WTC11 (cell line): ENCODE measurements at regions not wholly inside any gene's neighbourhood (a gene's known extent, or its start where the extent isn't known, plus 50 kb on each side); places are given as distances from the start of the nearest gene placed in this dataset.

Experiments
- ATAC-seq: fragments of 200-7000 bp; cut with Tn5 transposase; 2 replicates; pipeline ENCODE4 v1.10.0; 2021; ENCODE audit warnings: mild to moderate bottlenecking, moderate library complexity
- CTCF ChIA-PET: fragments of 300-600 bp; sonication (Branson Sonifier 250); formaldehyde crosslinking; loops from one replicate; lab custom pipeline; 2021; ENCODE audit warnings: antibody characterized with exemption; lab: Charles Lee
- POLR2A ChIA-PET: fragments of 350-600 bp; sonication (Branson Sonifier 250); formaldehyde crosslinking; loops from one replicate; lab custom pipeline; 2021; ENCODE audit warnings: antibody characterized with exemption; lab: Charles Lee
- DNase-seq: peaks from one replicate; pipeline ENCODE4 v3.0.0; 2021; ENCODE audit warnings: low spot score
- H3K27ac Mint-ChIP-seq: 2 replicates; pipeline ENCODE4 v1.8.0; 2021; ENCODE audit warnings: mixed read lengths
- H3K27me3 Mint-ChIP-seq: 2 replicates; pipeline ENCODE4 v1.8.0; 2021; ENCODE audit warnings: low read depth, mild to moderate bottlenecking, moderate library complexity, mixed read lengths
- H3K36me3 Mint-ChIP-seq: 2 replicates; pipeline ENCODE4 v1.8.0; 2021; ENCODE audit warnings: mixed read lengths
- H3K4me1 Mint-ChIP-seq: 2 replicates; pipeline ENCODE4 v1.8.0; 2022; ENCODE audit warnings: mixed read lengths
- H3K4me3 Mint-ChIP-seq: 2 replicates; pipeline ENCODE4 v1.8.0; 2021; ENCODE audit warnings: mild to moderate bottlenecking, moderate library complexity, mixed read lengths
- H3K9me3 Mint-ChIP-seq: 2 replicates; pipeline ENCODE4 v1.8.0; 2021; ENCODE audit warnings: mixed read lengths
- ARID4B ChIP-seq: sonication (generic); formaldehyde crosslinking; IDR thresholded peaks from 2 replicates; pipeline ENCODE4 v1.8.0; 2023; ENCODE audit warnings: missing genetic modification reagents, mild to moderate bottlenecking, borderline replicate concordance
- E2F5 ChIP-seq: sonication (generic); formaldehyde crosslinking; IDR thresholded peaks from 2 replicates; pipeline ENCODE4 v1.8.1; 2022; ENCODE audit warnings: mild to moderate bottlenecking, moderate library complexity, missing genetic modification reagents
- ESRRA ChIP-seq: sonication (generic); formaldehyde crosslinking; IDR thresholded peaks from 2 replicates; pipeline ENCODE4 v1.8.1; 2022; ENCODE audit warnings: mild to moderate bottlenecking, missing genetic modification reagents, borderline replicate concordance
- GABPB1 ChIP-seq: sonication (generic); formaldehyde crosslinking; IDR thresholded peaks from 2 replicates; pipeline ENCODE4 v1.8.1; 2023; ENCODE audit warnings: mild to moderate bottlenecking, missing genetic modification reagents
- IRF2 ChIP-seq: sonication (generic); formaldehyde crosslinking; IDR thresholded peaks from 2 replicates; pipeline ENCODE4 v1.8.0; 2022; ENCODE audit warnings: low read depth, missing genetic modification reagents, borderline replicate concordance
- MXD4 ChIP-seq: fragments of 250-450 bp; sonication (Bioruptor Pico); IDR thresholded peaks from 2 replicates; pipeline ENCODE4 v1.8.0; 2021; ENCODE audit warnings: mild to moderate bottlenecking, moderate library complexity, borderline replicate concordance
- SMAD4 ChIP-seq: sonication (generic); formaldehyde crosslinking; IDR thresholded peaks from 2 replicates; pipeline ENCODE4 v1.8.0; 2022; ENCODE audit warnings: mild to moderate bottlenecking, missing genetic modification reagents
- SP1 ChIP-seq: sonication (generic); formaldehyde crosslinking; conservative IDR thresholded peaks from 2 replicates; pipeline ENCODE4 v1.8.1; 2022; ENCODE audit warnings: missing genetic modification reagents
- ZBTB21 ChIP-seq: sonication (generic); formaldehyde crosslinking; IDR thresholded peaks from 2 replicates; pipeline ENCODE4 v1.8.1; 2023; ENCODE audit warnings: mild to moderate bottlenecking, missing genetic modification reagents, borderline replicate concordance
- ZBTB43 ChIP-seq: sonication (generic); formaldehyde crosslinking; IDR thresholded peaks from 2 replicates; pipeline ENCODE4 v1.8.1; 2023; ENCODE audit warnings: mild to moderate bottlenecking, missing genetic modification reagents
- ZMAT4 ChIP-seq: fragments of 250-450 bp; sonication (Bioruptor Pico); IDR thresholded peaks from 2 replicates; pipeline ENCODE4 v1.9.0; 2021; ENCODE audit warnings: mild to moderate bottlenecking
- ZNF121 ChIP-seq: sonication (generic); formaldehyde crosslinking; IDR thresholded peaks from 2 replicates; pipeline ENCODE4 v1.8.0; 2023; ENCODE audit warnings: missing genetic modification reagents
- ZNF138 ChIP-seq: sonication (generic); formaldehyde crosslinking; conservative IDR thresholded peaks from 2 replicates; pipeline ENCODE4 v1.8.1; 2022; ENCODE audit warnings: mild to moderate bottlenecking, moderate library complexity, missing genetic modification reagents
- ZNF263 ChIP-seq: sonication (generic); formaldehyde crosslinking; IDR thresholded peaks from 2 replicates; pipeline ENCODE4 v1.8.1; 2022; ENCODE audit warnings: low read depth, mild to moderate bottlenecking, moderate library complexity, missing genetic modification reagents
- ZNF671 ChIP-seq: fragments of 250-450 bp; sonication (Bioruptor Pico); IDR thresholded peaks from 2 replicates; pipeline ENCODE4 v1.8.0; 2021; ENCODE audit warnings: mild to moderate bottlenecking
- TF ChIP-seq, protein P1 (sequence below): sonication (generic); formaldehyde crosslinking; IDR thresholded peaks from 2 replicates; pipeline ENCODE4 v1.8.1; 2023; ENCODE audit warnings: mild to moderate bottlenecking, moderate library complexity, missing genetic modification reagents
- TF ChIP-seq, protein P2 (sequence below): sonication (generic); formaldehyde crosslinking; conservative IDR thresholded peaks from 2 replicates; pipeline ENCODE4 v1.8.1; 2022; ENCODE audit warnings: mild to moderate bottlenecking, missing genetic modification reagents

GRCh38 chr2:19209575-19210341 is 148.7 kb downstream of the OSR1 start:
- ATAC-seq = no peak
- POLR2A ChIA-PET = no interaction called here
- H3K27ac Mint-ChIP-seq = no peak overlapping the region
- H3K36me3 Mint-ChIP-seq = no peaks in the 10 kb centered on the region
- no peak overlapping the region for H3K4me3 Mint-ChIP-seq
- no peaks in the 10 kb centered on the region for H3K27me3 Mint-ChIP-seq
- CTCF ChIA-PET = no interaction called here
- H3K9me3 Mint-ChIP-seq = peaks cover 3% of the 10 kb centered on the region; the same call in 1 of the 2 replicates
- TF ChIP-seq MXD4 (CRISPR knock-in tag) = no peak
- TF ChIP-seq ZNF121 = no peak
- TF ChIP-seq ESRRA (CRISPR knock-in tag) = no peak
- no peak for TF ChIP-seq ZNF263 (CRISPR knock-in tag)
- TF ChIP-seq, all 79 proteins: peak for 0
- H3K4me1 Mint-ChIP-seq = peaks cover 6% of the 10 kb centered on the region
- DNase-seq = no peak

DNA sequence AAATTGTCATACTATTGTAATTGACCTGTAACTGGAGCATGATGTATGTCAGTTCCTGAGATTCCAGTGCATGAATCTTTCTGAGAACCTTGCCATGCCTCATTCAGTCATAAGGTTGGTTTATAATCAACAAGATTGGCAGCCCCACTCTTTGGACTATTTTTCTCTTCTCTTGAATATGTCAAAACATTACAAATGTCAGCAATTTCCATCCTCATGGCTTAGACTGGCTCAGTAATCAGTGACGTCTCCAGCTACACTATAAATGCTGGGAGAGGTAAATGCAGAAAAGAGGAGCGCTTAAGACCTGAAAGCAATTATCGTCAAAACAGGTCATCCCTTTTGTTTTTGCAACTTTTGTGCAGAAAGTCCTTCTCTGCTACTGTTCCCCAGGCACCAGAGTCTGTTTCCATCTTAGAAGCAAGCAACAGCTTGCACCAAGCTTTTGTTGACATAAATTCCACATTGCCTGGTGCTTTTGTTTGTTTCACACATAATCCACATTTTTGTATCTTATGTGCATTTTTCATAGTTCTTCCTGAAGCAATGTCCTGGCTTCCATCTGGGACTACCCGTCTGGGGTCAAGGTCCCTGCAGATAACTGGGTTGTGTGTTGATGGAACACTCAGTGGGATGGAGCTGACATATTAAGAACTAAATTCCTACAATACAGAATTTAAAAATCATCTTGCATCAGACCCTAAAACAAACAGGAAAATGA is 149.8 kb downstream of the OSR1 start:
- no peaks in the 10 kb centered on the region for H3K27me3 Mint-ChIP-seq
- no peak overlapping the region for H3K27ac Mint-ChIP-seq
- peaks cover 3% of the 10 kb centered on the region; the same call in 1 of the 2 replicates for H3K9me3 Mint-ChIP-seq
- no peak for TF ChIP-seq ZBTB43
- TF ChIP-seq ESRRA (CRISPR knock-in tag) = no peak
- TF ChIP-seq, protein P1, sequence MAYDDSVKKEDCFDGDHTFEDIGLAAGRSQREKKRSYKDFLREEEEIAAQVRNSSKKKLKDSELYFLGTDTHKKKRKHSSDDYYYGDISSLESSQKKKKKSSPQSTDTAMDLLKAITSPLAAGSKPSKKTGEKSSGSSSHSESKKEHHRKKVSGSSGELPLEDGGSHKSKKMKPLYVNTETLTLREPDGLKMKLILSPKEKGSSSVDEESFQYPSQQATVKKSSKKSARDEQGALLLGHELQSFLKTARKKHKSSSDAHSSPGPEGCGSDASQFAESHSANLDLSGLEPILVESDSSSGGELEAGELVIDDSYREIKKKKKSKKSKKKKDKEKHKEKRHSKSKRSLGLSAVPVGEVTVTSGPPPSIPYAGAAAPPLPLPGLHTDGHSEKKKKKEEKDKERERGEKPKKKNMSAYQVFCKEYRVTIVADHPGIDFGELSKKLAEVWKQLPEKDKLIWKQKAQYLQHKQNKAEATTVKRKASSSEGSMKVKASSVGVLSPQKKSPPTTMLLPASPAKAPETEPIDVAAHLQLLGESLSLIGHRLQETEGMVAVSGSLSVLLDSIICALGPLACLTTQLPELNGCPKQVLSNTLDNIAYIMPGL (CRISPR knock-in tag) = no peak
- TF ChIP-seq ZNF138 (CRISPR knock-in tag) = no peak
- TF ChIP-seq SP1 = no peak
- TF ChIP-seq ZBTB21 (CRISPR knock-in tag) = no peak
- no peak for TF ChIP-seq E2F5 (CRISPR knock-in tag)
- TF ChIP-seq, protein P2, sequence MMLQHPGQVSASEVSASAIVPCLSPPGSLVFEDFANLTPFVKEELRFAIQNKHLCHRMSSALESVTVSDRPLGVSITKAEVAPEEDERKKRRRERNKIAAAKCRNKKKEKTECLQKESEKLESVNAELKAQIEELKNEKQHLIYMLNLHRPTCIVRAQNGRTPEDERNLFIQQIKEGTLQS (CRISPR knock-in tag) = no peak
- no peak for TF ChIP-seq IRF2 (CRISPR knock-in tag)
- TF ChIP-seq ZMAT4 (CRISPR knock-in tag) = no peak
- TF ChIP-seq ARID4B = no peak
- no peak for TF ChIP-seq ZNF121
- TF ChIP-seq ZNF671 (CRISPR knock-in tag) = no peak
- TF ChIP-seq SMAD4 = no peak
- TF ChIP-seq GABPB1 = no peak
- ChIA-PET CTCF (no interaction called here), POLR2A (no interaction called here)
- ATAC-seq = no peak
- no peaks in the 10 kb centered on the region for H3K36me3 Mint-ChIP-seq
- peaks cover 6% of the 10 kb centered on the region for H3K4me1 Mint-ChIP-seq
- H3K4me3 Mint-ChIP-seq = no peak overlapping the region
- no peak for DNase-seq
